ENCODE measurements at regions not wholly inside any gene's neighbourhood (a gene's known extent, or its start where the extent isn't known, plus 50 kb on each side); places are given as distances from the start of the nearest gene placed in this dataset.
"Not testable (repeated sequence)": the region's sequence is repeated elsewhere in the genome, so short reads cannot be mapped to it uniquely, and the experiment has no call there.

DNA sequence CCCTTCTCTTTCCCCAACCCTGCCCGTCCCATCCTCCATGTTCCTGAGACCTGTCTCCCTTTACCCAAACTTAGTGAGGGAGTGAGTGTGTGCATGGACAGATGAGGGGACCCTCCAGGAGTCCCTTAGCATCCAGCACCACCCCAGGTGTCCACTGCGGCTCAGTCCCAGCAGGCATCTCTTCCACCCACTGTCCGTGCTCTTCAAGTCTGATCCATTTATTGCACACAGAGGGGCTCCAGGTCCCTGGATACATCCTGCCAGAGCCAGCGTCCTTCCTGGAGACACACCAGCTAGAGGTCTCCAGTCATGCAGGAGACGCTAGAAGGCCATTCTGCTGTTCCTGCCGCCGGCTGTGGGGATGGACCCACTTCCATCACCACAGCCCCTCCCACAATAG is 239.2 kb downstream of the ADGRD1 start:
- DNase-seq: no peak

DNA sequence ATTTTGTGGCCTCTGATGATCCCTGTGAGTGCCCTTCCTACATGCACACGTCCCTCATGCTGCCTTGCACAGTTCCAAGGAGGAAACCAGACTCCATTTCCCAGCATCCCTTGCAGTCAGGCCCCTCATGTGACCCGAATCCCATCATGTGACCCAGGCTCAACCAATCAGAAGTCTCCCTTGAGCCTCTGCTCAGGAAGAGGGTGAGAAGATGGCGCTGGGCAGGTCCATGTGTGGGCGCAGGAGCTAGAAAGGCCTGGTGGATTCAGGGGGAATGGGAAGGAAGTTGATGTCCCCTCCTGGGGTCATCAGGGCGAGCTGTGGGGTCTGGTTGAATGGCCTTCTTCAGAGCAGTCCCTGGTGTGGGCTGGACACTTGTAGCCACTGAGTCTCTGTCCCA is 240.5 kb downstream of the ADGRD1 start:
- DNase-seq: no peak

DNA sequence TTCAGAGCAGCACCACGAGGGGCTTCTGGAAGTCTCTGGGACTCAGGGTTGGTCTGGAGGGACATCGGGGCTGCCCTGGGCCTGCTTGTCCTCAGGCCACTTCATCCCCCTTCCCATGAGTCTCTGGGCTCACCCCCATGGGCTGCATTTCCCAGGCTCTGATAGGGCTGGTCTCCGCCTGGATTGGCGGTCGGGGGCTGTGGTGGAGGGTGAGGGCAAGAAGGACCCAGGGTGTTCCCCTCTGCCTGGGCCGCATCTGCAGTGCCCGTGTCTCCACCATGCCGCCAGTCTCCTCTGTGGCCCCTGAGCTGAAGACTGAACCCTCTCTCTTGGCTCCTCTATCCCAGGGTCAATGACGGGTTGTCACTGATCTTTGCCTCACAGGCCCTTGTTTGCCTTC is 242.1 kb downstream of the ADGRD1 start:
- DNase-seq: no peak

DNA sequence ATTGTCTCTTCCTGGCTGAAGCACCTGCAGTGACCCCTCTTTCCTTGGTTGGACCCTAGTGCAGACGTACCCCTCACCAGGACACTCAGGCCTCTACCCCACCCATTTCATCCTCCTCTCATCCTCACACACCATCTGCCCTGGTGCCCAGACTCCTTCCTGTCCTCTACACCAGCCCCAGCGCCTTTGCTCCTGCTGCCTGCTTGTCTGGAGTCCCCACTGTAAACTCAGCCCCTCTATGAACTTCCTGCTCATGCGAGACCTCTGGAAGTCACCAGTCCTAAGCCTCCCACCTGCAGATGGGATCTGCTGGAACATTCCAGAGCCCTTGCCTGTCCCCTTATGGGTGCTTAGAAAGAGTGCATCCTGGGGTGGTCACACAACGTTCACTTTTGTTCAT is 242.5 kb downstream of the ADGRD1 start:
- DNase-seq: no peak

DNA sequence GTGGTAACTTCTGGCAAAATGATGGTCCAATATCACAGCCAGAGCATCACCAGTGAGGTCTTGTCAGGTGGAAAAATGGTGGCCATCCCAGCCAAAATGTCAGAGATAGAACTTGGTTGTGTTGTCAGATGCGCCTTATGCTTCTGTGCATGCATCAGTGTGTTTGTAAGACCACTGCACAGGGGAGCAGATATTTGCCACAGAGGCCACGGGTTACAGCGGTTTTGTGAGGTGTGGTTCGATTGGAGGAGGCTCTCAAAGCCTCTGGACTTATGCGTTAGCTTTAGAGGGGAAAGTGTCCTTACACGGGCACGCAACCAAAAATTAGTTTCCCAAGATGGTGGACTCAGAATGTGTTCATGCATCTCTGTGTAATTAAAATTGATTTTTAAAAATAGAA is 243.8 kb downstream of the ADGRD1 start:
- DNase-seq: no peak

DNA sequence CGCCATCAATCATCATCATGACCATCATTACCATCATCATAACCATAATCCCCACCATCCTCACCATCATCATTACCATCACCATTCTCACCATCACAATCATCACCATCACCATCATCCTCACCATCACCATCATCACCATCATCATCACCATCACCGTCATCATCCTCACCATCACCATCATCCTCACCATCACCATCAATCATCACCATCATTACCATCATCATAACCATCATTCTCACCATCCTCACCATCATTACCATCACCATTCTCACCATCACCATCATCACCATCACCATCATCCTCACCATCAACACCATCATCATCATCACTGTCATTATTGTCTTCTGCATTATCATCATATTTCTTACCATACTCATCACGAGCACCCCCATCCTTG is 245.5 kb downstream of the ADGRD1 start:
- DNase-seq: no peak

DNA sequence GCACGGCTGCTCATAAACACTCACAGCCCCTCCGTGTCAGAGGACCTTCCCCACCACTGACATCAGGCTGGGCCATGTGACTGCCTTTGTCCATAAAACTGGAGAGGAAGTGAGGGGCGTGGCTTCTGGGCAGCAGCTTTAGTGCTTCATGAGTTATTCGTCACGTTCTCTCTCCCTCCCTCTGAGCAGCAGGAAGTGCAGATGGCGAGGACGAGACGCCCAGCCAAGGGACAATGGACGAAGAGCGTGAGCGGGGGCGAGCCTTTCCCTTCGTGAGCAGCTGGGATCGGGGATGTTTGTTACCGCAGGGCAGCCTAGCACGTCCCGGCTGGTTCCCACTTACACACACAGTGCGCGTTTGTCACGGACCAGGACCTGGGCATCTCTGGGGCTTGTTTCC is 248.2 kb downstream of the ADGRD1 start:
- DNase-seq: not testable (repeated sequence)

DNA sequence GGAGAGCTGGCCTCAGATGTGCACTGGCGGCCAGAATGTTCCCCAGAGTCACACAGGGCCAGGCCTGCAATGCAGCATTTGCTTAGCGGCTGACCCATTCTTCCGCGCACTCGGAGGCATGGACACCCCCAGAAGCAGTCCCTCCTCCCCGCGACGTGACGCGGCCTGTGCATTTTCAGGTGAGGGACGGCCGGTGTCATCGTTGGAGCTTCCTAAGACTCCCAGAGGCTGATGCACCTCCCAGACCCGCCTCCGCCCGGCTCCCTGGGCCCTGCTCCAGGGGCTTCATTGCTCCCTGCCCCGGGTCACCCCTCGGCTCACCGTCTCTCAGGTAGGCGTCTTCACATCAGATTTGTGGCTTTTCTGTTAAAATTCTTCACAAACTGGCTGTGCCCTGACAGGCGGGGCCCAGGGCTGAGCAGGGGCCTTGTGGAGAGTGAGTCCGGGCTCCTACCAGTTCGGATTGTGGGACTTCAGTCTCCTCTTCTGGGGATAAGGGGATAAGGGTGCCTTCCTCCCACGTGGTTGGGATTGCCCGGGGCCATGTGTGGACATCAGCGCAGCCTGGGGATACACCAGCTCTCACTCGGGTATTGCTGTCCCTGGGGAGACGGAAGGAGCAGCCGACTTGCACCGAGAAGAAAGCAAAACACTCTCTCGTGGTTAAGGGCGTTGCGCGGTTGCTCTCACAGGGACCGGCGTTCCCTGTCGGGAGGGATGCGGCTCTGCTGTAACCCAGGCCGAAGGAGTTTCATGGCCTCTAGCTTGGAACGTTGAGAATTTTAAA is 249.1 kb downstream of the ADGRD1 start:
- no peak for DNase-seq

DNA sequence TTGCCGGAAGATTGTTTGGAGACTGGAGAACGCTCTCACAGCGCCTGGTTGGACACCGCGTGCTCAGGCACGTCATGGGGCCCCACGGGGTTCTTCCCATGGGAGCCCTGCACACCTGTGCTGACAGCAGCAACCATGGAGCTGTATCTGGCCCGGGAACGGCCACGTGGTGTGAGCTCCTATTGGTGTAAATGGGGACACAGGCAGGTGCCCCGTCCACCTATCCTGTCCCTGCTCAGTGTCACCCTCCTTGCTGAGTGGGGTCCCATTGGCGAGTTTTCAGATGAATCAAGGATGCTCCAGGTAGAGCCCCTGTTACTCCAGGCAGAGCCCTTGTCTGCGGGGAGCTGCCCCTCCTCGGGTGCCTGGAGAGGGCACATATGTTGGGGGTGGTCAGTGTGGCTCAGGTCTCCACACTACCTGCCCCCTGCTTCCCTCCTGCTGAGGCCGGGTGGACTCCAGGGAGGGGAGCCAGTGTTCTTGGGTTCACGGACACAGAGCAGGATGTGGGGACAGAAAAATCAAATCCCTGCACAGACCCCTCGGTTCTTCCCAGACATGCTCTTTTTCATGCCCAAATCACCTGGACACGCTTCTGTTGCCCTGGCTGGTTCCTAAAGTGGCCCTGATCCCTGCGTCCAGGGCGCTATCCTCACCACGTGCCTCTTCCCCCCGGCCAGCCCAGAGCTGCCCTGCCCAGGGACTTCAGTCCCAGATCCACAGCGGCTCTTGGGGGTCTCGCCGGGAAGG is 250.1 kb downstream of the ADGRD1 start:
- no peak for DNase-seq

DNA sequence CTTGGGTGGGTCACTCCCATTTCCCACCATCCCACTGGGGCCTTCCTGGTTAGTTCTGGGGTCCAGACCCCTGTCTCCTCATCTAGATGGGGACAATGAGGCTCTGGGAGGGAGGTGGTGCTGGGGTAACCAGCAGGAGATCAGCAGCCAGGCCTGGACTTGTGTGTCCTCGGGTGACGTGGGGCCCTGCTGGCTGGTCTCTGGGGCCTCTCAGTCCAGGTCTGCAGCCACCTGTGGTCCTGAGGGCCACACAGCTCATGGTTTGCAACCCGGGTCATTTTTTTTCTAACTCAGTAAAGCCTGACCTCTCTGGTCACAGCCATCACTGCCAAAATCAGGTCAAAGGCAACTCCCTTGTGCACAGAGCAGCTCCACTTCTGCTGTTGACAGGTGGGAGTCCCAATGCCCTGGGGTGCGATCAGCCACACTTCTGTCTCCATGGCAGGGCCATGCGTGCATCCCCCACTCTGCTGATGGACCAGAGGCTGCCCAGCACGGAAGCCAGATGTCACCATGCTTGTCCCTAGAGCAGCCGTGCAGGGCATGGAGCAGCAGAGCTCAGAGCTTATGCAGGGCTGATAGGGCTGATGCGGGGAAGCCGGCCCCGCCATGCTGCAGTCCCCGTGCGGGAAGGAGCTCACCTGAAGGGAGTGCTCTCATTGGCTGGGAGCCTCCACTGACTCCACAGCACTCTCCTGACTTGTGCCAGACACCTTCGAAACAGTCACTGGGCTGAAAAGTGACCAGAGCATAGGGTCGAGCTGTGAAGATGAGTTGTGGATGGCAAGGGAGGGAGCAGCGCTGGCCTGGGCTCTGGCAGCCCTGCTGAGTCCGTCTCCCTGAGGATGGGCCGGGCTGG is 250.9 kb downstream of the ADGRD1 start:
- no peak for DNase-seq

DNA sequence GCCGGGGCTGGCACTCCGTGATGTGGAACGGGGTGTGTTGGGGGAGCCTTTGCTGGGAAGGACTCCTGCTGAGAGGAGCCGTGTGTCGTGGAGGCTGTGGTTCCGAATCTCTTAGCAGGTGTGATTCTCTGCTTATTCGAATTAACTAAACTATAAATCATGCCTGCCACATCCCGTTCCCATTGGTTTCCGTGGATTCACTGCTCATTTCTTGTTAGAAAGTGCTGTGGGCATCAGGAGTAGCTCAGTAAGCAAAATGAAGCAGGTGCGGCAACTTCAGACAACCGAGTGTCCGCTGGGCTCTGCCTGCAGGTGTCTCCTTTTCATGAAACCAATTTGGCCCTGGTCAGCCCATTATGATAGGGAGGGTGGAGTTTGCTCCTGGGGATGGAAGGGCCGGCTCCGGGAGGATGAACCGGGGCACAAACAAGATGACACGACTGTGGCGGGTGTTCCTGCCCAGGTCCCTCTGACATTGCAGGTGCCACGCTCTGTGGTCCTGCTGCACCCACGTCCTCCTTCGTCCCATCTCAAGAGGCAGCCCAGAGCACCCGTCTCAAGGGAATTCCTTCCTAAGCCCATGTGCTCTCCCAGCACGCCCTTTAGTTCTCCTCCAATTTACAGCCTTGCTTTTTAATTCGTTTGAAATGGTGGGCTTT is 251.7 kb downstream of the ADGRD1 start:
- not testable (repeated sequence) for DNase-seq

DNA sequence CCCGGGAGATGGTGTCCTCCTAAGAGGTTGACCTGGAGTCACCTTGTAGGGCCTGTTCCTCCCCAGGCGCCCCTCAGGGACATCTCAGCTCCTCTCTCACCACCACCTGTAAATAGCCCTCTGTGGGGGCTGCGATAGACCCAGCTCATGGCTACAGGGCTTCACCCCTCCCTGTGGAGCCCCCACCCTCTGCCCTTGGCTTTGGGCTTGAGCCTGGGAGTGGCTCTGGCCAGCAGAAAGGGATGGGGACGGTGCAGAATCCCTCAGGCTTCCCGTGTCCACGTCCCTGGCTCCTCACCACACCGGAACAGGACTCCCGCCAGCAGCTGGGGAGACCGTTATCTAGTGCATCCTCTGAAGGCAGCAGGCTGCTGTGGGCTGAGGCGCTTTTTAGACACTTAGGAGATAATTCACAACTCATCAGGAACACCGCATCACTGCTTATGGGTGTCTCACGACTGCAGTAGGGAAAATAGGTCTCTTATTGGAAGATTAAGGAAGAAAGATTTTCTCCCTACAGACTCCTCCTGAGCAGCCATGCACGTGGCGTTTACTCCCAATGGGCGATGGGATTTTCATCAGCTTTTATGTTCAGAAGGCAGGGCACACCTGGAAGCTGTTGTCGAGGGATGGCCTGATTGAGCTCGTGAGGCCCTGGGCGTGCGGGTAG is 253.1 kb downstream of the ADGRD1 start:
- not testable (repeated sequence) for DNase-seq

DNA sequence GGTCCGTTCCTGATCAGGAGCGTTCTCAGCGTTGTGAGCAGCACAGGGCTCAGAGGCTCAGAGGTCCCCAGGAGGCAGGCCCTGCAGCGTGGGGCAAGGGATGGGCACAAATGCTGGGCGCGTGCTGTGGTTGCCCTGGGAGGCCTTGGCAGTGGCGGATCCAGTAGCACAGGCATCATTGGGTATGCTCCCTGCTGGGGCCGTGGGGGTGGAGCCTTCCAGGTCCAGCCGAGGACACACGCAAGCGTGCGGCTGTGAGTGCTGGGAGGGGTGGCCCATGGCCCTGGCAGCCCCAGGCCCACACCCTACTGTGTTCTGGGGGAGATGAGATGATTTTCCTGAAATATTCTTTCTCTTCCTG is 253.6 kb downstream of the ADGRD1 start:
- DNase-seq: not testable (repeated sequence)

DNA sequence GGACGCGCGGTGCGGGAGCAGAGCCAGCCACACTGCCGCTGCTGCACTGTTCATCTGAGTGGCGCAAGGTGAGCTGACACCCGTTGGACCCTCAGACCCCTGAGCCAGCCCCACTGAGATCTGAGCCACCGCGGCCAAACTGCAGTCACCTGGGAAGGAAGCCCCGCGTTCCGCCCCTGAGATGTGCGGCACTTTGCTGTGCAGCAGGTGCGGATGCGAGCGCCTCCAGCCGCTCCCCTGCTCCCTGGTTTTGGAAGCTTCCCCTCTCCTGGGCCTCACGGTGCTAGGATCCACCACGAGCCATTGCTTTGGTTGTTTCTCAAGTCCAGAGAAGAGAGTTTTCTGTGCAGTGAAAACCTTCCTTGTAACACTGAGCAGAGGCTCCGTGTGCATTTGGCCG is 254.1 kb downstream of the ADGRD1 start:
- DNase-seq: not testable (repeated sequence)

DNA sequence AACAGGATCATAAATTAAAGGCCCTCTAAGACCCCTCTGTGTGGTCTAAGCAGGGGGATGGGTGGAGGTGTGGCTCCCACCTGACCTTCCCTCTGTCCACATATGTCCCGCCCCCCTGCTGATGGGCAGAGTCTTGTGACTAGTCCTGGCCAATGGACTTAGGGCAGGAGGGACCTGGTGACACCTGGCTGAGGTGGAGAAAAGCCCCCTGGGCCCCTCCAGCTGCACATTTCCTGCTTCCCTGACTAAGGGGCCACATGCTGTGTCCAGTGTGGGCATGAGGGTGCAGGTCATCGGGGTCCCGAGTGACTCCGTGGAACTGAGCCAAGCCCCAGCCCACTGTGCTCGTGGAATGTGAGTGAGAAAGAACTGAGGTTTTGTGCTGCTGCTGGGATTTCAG is 254.7 kb downstream of the ADGRD1 start:
- DNase-seq: no peak

DNA sequence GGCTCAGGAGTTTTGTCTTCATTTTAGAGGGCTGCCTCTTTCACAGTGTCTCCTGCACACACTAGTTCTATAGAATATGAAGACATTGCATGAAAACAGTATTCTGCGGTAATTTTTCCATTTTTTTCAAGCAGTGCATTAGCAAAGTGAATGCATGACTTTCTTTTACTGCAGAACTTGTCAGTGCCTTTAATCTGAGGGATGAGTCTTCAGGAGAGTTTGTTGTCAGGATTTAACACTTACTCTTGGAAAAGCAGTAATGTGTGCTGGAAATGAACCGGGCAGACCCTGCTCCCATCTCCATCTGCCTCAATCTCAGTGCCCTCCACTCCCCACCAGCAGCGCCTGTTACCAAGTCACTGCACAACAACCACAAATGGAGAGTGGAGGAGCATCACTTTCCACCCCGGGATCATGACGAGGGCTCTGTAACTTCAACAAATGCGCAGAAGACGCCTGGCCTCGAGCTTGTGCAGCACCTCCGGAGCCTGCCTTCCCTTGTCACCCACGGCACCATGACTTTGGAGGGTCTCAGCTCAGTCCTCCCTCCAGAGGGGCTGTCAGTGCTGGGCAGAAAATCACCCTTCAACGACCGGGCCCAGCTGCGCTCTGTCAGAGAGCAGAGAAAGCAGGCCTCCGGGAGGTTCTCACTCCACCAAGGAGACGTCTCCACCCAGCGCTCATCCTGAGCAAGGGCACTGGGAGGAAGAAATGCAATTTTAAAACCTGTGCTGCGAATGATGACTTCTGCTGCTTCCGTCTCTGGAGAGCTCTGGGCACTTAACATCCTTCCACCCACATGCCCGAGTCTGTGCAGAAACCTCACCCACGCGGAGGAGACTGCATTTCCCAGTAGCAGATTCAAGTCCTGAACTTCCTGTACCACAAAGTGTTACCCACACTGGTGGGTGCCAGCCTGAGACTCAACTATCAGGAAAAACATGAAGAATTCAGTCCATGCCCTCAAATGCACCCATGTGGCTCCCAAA is 255.7 kb downstream of the ADGRD1 start:
- DNase-seq: no peak

DNA sequence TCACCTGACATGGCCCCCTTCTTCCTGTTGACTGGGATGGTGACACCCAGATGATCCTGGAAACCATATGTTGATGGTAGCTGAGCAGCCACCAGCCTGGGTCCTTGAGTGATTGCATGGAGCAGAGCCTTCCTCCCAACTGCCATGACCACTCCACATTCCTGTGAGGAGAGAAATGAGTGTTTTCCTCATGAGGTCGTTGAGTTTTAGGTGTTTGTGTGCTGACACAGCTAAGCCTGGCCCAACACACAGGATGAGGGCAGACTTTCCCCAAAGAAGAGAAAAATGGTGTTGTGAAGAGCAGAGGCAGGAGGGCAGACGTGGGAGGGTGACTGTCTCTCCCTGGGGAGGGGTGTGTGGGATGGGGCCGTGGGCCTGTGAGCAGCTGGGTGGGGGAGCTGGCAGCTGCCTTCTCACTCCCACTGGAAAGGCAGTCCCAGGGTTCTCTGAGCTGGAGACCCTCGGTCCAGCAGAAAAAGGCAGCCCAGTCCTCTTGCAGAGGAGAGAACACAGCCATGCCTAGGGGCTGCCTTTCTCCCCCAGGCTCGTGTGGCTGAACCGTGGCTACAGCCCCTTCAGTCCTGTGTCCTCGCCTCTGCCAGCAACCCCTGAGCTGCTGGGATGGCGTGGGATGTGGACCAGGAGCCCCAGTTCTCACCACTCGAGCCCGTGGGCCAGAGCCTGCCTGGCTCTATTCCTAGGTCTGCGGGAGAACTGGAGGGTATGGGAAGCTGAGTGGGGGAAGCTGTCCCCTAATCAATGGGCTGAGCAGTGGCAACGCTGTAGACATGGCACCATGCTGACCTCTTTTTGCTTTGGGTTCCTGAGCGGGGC is 257.0 kb downstream of the ADGRD1 start:
- DNase-seq: no peak

DNA sequence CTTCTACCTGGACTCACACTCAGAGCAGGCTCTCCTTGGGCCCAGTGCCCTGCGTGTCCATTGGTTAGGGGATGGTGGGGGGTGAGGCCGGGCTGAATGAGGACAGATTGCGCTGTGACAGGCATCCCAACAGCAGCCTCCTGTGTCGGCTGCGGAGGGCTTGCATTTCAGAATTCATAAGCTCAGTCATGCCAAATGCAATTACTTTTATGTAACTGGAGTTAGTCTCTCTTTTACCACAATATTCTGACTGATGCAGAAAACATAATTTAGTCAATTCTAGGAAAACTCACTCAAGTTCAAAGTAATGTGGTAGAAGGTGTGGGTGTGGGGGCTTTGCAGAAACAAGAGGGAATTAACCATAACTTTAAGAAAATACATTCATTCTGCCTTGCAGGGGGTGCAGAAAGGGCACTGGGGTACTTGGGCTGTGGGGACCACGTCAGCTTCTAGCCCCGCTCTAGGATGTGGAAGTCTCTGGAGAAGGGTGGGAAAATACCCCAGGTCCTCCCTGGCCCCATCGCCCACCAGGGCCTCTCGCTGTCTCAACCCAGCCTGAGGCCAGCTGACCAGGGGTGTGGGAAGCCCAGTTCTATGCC is 257.7 kb downstream of the ADGRD1 start:
- no peak for DNase-seq

DNA sequence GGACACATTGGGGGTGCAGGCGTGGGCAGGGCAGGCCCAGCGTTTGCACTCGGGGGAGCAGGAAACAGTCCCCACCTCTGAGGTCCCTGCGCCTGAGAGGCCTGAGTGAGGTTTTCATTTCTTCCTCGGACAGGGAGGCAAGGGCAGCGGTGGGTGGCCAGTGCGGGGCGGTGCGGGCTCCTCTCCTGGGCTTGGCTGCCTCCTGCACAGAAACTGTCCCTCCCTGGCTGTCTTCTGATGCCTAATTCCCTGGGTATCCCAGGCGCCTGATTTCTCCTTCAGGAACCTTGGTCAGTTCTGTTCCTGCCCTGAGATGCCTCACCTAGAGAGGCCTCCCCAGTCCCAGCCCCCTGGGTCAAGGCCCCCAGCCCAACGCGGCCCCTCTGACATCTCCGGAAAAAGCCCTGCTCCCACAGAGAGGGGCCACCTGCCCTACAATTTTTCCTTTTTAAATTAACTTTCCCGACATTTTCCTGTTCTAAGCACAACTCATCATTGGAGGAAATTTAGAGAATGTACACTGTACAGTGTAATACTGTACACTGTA is 260.3 kb downstream of the ADGRD1 start:
- DNase-seq: no peak

All from activated naive CD4-positive, alpha-beta T cell (primary cell).